ENCODE measurements at regions not wholly inside any gene's neighbourhood (a gene's known extent, or its start where the extent isn't known, plus 50 kb on each side); places are given as distances from the start of the nearest gene placed in this dataset.

DNA sequence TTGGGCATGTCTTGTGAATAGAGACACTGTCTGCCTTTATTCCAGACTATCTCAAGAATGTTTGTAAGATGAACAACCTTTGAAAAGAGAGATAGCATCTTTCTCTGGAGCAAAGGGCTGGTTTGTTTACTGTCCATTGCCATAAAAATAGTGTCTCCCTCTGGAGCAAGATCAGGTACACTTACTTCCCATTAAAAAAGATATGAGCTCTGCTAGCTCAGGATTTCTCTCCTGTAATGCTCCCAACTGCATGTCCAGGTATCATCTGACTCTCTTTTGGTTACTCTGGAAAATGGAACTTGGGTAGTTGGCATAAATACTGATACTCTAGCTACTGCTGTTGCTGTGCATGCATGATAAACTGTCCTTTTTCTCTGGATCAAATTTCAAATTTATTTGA is 381.1 kb downstream of the TFEC start:
- no peaks in the 10 kb centered on the region for H4K20me1 ChIP-seq (ENCODE audit: control insufficient read depth, insufficient read depth, low read depth, low read length)
- no peaks in the 10 kb centered on the region for H3K27me3 ChIP-seq (ENCODE audit: control insufficient read depth, low read length)
- no peaks in the 10 kb centered on the region for H3K4me1 ChIP-seq (ENCODE audit: control insufficient read depth, low read length)
- H3K9me2 ChIP-seq (replicated peaks; ENCODE audit: control insufficient read depth, low read length), result no peaks in the 10 kb centered on the region
- TF ChIP-seq, protein P1, sequence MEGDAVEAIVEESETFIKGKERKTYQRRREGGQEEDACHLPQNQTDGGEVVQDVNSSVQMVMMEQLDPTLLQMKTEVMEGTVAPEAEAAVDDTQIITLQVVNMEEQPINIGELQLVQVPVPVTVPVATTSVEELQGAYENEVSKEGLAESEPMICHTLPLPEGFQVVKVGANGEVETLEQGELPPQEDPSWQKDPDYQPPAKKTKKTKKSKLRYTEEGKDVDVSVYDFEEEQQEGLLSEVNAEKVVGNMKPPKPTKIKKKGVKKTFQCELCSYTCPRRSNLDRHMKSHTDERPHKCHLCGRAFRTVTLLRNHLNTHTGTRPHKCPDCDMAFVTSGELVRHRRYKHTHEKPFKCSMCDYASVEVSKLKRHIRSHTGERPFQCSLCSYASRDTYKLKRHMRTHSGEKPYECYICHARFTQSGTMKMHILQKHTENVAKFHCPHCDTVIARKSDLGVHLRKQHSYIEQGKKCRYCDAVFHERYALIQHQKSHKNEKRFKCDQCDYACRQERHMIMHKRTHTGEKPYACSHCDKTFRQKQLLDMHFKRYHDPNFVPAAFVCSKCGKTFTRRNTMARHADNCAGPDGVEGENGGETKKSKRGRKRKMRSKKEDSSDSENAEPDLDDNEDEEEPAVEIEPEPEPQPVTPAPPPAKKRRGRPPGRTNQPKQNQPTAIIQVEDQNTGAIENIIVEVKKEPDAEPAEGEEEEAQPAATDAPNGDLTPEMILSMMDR (IDR thresholded peaks at IDR 0.05; ENCODE audit: low read depth, low read length, poor library complexity, severe bottlenecking), result no peak
- no peak for TF ChIP-seq EZH2phosphoT487 (IDR thresholded peaks at IDR 0.05; ENCODE audit: borderline replicate concordance, low read length)
- H3K4me3 ChIP-seq (ENCODE audit: low read length), result no peak overlapping the region
- H3K4me2 ChIP-seq (ENCODE audit: low read length), result no peak overlapping the region
- H3K9me3 ChIP-seq (ENCODE audit: control insufficient read depth, insufficient read depth, low read length), result no peaks in the 10 kb centered on the region
- H3K36me3 ChIP-seq (ENCODE audit: control insufficient read depth, low read length), result no peaks in the 10 kb centered on the region
- no peaks in the 10 kb centered on the region for H3F3A ChIP-seq (ENCODE audit: control insufficient read depth, insufficient read depth)
- H3K79me2 ChIP-seq (ENCODE audit: control insufficient read depth, low read length), result no peaks in the 10 kb centered on the region
- H3K27ac ChIP-seq (ENCODE audit: low read depth, low read length), result no peak overlapping the region

DNA sequence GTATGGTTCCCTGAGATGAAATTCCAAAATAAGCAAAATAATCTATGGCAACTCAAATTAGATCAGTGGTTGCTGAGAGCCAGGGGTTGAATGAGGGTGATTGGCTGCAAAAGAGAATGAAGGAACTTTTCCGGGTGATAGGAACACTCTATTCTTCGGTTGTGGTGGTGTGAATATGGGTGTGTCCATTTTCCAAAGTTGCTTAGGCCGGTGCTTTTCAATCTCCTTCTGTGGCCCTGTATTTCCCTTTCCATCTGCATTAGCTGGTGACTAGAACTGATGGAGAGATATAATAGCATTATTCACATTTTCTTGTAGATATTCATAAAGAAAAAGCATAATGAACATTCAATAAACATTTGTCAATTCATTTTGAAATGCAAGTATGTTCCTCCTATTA is 382.9 kb downstream of the TFEC start:
- Histone ChIP-seq H3K9me2 (replicated peaks; ENCODE audit: control insufficient read depth, low read length) (no peaks in the 10 kb centered on the region), H4K20me1 (ENCODE audit: control insufficient read depth, insufficient read depth, low read depth, low read length) (no peaks in the 10 kb centered on the region), H3K4me1 (ENCODE audit: control insufficient read depth, low read length) (no peaks in the 10 kb centered on the region), H3F3A (ENCODE audit: control insufficient read depth, insufficient read depth) (no peaks in the 10 kb centered on the region), H3K4me2 (ENCODE audit: low read length) (no peak overlapping the region), H3K79me2 (ENCODE audit: control insufficient read depth, low read length) (no peaks in the 10 kb centered on the region), H3K27ac (ENCODE audit: low read depth, low read length) (no peak overlapping the region), H3K36me3 (ENCODE audit: control insufficient read depth, low read length) (no peaks in the 10 kb centered on the region), H3K9me3 (ENCODE audit: control insufficient read depth, insufficient read depth, low read length) (no peaks in the 10 kb centered on the region), H3K4me3 (ENCODE audit: low read length) (no peak overlapping the region), H3K27me3 (ENCODE audit: control insufficient read depth, low read length) (no peaks in the 10 kb centered on the region)
- no peak for TF ChIP-seq EZH2phosphoT487 (IDR thresholded peaks at IDR 0.05; ENCODE audit: borderline replicate concordance, low read length)
- TF ChIP-seq, protein P1 (IDR thresholded peaks at IDR 0.05; ENCODE audit: low read depth, low read length, poor library complexity, severe bottlenecking), result no peak

DNA sequence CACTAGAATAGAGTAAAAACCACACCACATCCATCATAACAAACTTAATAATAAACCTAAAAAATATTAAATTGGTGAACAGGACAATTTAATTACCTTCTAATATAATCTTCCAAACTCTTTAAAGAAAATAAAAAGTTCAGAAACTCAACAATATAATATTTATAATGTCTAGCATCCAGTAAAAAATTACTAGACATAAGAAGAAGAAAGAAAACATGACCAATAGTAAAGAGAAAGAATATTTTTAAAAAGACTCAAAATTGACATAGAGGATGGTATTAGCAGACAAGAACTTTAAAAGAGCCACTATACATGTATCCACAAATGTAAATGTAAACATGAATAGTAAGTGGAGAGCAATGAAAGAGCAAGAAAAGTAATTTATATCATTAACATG is 388.4 kb downstream of the TFEC start:
- H3K79me2 ChIP-seq (ENCODE audit: control insufficient read depth, low read length), result no peaks in the 10 kb centered on the region
- H3K27me3 ChIP-seq (ENCODE audit: control insufficient read depth, low read length), result no peaks in the 10 kb centered on the region
- H4K20me1 ChIP-seq (ENCODE audit: control insufficient read depth, insufficient read depth, low read depth, low read length), result no peaks in the 10 kb centered on the region
- no peaks in the 10 kb centered on the region for H3F3A ChIP-seq (ENCODE audit: control insufficient read depth, insufficient read depth)
- H3K4me2 ChIP-seq (ENCODE audit: low read length), result no peak overlapping the region
- TF ChIP-seq, protein P1 (IDR thresholded peaks at IDR 0.05; ENCODE audit: low read depth, low read length, poor library complexity, severe bottlenecking), result no peak
- no peak for TF ChIP-seq EZH2phosphoT487 (IDR thresholded peaks at IDR 0.05; ENCODE audit: borderline replicate concordance, low read length)
- no peaks in the 10 kb centered on the region for H3K4me1 ChIP-seq (ENCODE audit: control insufficient read depth, low read length)
- H3K9me2 ChIP-seq (replicated peaks; ENCODE audit: control insufficient read depth, low read length), result no peaks in the 10 kb centered on the region
- no peaks in the 10 kb centered on the region for H3K36me3 ChIP-seq (ENCODE audit: control insufficient read depth, low read length)
- H3K4me3 ChIP-seq (ENCODE audit: low read length), result no peak overlapping the region
- no peak overlapping the region for H3K27ac ChIP-seq (ENCODE audit: low read depth, low read length)
- H3K9me3 ChIP-seq (ENCODE audit: control insufficient read depth, insufficient read depth, low read length), result no peaks in the 10 kb centered on the region

DNA sequence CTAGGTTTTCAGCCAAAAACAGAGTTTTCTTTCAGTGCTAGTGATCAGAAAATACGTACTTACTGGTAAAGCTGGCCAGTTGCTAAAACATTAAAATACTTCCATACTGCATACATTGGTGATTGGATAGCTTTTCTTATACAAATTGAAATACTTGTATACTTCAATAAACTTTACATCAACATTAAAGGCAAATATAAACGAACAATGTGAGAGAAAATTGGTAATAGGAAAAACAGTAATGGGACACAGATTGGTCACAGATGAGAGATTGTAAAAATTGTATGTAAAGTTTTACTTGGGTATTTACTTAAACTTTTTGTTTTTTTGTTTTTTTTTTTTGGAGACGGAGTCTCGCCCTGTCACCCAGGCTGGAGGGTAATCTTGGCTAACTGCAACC is 391.7 kb downstream of the TFEC start:
- Histone ChIP-seq H3K9me3 (ENCODE audit: control insufficient read depth, insufficient read depth, low read length) (no peaks in the 10 kb centered on the region), H3K4me3 (ENCODE audit: low read length) (no peak overlapping the region), H3K27ac (ENCODE audit: low read depth, low read length) (no peak overlapping the region), H3K36me3 (ENCODE audit: control insufficient read depth, low read length) (no peaks in the 10 kb centered on the region), H3K9me2 (replicated peaks; ENCODE audit: control insufficient read depth, low read length) (no peaks in the 10 kb centered on the region), H3F3A (ENCODE audit: control insufficient read depth, insufficient read depth) (no peaks in the 10 kb centered on the region), H3K4me1 (ENCODE audit: control insufficient read depth, low read length) (no peaks in the 10 kb centered on the region), H3K79me2 (ENCODE audit: control insufficient read depth, low read length) (no peaks in the 10 kb centered on the region), H3K4me2 (ENCODE audit: low read length) (no peak overlapping the region), H4K20me1 (ENCODE audit: control insufficient read depth, insufficient read depth, low read depth, low read length) (no peaks in the 10 kb centered on the region), H3K27me3 (ENCODE audit: control insufficient read depth, low read length) (no peaks in the 10 kb centered on the region)
- no peak for TF ChIP-seq EZH2phosphoT487 (IDR thresholded peaks at IDR 0.05; ENCODE audit: borderline replicate concordance, low read length)
- TF ChIP-seq, protein P1 (IDR thresholded peaks at IDR 0.05; ENCODE audit: low read depth, low read length, poor library complexity, severe bottlenecking), result no peak
